ENCODE measurements at regions not wholly inside any gene's neighbourhood (a gene's known extent, or its start where the extent isn't known, plus 50 kb on each side); places are given as distances from the start of the nearest gene placed in this dataset.
"Not testable (repeated sequence)": the region's sequence is repeated elsewhere in the genome, so short reads cannot be mapped to it uniquely, and the experiment has no call there.

DNA sequence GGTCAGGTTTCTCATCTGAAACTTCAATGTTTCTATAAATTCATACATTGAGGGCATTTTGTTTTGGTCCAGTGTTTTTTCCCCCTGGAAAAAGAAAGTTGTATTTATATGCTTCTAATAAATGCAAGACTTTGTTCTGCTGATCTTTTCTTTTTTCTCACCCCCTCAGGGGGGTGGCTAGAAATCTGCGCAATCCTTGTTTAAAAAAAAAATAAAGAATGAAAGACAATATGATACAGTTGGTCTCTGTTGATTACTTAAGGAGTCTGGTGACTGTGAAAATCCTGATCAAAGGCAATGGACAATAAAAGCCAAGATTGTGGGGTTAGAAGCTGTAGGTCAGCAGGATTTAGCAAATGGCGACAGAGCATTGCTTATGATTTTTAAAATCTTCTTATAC is 180.5 kb downstream of the KIT start:
- Histone ChIP-seq H3K36me3 (no peaks in the 10 kb centered on the region), H3K4me1 (ENCODE audit: low read depth) (no peaks in the 10 kb centered on the region), H3K4me3 (no peak overlapping the region), H3K27ac (no peak overlapping the region), H3K27me3 (no peaks in the 10 kb centered on the region), H3K9me3 (ENCODE audit: low read depth) (no peaks in the 10 kb centered on the region)
- no peak for DNase-seq (ENCODE audit: low read depth in 1 of 2, low spot score in 1 of 2)
- TF ChIP-seq, protein P1, sequence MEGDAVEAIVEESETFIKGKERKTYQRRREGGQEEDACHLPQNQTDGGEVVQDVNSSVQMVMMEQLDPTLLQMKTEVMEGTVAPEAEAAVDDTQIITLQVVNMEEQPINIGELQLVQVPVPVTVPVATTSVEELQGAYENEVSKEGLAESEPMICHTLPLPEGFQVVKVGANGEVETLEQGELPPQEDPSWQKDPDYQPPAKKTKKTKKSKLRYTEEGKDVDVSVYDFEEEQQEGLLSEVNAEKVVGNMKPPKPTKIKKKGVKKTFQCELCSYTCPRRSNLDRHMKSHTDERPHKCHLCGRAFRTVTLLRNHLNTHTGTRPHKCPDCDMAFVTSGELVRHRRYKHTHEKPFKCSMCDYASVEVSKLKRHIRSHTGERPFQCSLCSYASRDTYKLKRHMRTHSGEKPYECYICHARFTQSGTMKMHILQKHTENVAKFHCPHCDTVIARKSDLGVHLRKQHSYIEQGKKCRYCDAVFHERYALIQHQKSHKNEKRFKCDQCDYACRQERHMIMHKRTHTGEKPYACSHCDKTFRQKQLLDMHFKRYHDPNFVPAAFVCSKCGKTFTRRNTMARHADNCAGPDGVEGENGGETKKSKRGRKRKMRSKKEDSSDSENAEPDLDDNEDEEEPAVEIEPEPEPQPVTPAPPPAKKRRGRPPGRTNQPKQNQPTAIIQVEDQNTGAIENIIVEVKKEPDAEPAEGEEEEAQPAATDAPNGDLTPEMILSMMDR (IDR thresholded peaks at IDR 0.05; ENCODE audit: low read depth, low read length) = no peak

DNA sequence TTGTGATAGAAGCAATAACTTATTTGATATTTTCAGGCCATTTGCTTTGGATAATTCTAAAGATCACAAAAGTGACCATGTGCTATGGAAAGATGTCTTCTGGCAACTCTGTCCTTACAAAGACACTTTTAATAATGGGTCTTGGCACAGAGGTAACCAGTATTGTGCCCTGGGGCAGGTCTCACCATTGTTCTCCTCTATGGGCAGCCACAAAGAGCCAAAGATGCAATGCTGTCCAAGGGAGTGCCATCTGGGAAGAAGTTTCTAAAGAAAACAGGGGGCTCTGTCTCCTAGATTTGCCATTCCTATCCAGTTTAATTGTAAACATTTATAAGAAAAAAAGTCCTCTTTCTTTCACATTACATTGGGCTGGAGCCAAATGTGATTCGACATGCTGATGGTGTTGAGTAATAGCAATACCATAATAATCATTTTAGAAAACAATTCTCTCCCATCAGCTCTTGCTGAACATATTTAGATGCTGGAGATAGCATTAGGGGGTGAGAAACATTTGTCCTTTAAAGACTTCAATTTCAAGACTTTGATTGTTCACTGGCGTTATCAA is 179.9 kb downstream of the KIT start:
- Histone ChIP-seq H3K27me3 (no peaks in the 10 kb centered on the region), H3K36me3 (no peaks in the 10 kb centered on the region), H3K9me3 (ENCODE audit: low read depth) (no peaks in the 10 kb centered on the region), H3K4me3 (no peak overlapping the region), H3K4me1 (ENCODE audit: low read depth) (no peaks in the 10 kb centered on the region), H3K27ac (no peak overlapping the region)
- no peak for DNase-seq (ENCODE audit: low read depth in 1 of 2, low spot score in 1 of 2)
- TF ChIP-seq, protein P1 (IDR thresholded peaks at IDR 0.05; ENCODE audit: low read depth, low read length) = no peak

DNA sequence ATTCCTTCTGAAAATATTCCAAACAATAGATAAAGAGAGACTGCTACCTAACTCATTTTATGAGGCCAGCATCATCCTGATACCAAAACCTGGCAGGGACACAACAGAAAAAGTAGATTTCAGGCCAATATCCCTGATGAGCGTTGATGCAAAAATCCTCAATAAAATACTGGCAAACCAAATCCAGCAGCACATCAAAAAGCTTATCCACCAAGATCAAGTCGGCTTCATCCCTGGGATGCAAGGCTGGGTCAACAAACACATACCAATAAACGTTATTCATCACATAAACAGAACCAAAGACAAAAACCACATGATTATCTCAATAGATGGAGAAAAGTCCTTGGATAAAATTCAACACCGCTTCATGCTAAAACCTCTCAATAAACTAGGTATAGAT is 170.6 kb downstream of the KIT start:
- H3K4me1 ChIP-seq (ENCODE audit: low read depth); H3K27me3 ChIP-seq; DNase-seq (ENCODE audit: low read depth in 1 of 2, low spot score in 1 of 2); H3K9me3 ChIP-seq (ENCODE audit: low read depth); H3K36me3 ChIP-seq; H3K4me3 ChIP-seq; H3K27ac ChIP-seq: not testable (repeated sequence)

DNA sequence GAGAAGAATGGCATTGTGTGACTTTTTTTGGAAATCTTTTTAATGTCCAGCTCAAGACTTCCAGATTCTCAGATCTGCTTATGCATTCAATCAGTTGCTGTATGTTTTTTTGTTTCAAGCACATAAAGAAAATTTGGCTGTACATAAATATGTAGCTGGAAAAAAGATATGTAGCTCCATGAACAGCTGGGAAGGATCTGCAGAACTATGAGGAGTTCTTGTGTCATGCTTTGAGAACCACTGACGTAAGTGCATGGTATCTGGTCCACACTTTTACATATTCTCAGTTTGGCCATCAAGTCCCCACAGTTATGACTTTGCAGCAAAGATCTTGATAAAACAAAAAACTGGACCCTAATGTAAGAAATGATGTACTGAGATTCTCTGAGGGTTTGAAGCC is 165.9 kb downstream of the KIT start:
- Histone ChIP-seq H3K27ac (no peak overlapping the region), H3K4me3 (no peak overlapping the region), H3K9me3 (ENCODE audit: low read depth) (no peaks in the 10 kb centered on the region), H3K4me1 (ENCODE audit: low read depth) (no peaks in the 10 kb centered on the region), H3K36me3 (no peaks in the 10 kb centered on the region), H3K27me3 (no peaks in the 10 kb centered on the region)
- TF ChIP-seq, protein P1 (IDR thresholded peaks at IDR 0.05; ENCODE audit: low read depth, low read length) = no peak
- peak in 1 of 2 donors; percentile 3 for DNase-seq (ENCODE audit: low read depth in 1 of 2, low spot score in 1 of 2)

DNA sequence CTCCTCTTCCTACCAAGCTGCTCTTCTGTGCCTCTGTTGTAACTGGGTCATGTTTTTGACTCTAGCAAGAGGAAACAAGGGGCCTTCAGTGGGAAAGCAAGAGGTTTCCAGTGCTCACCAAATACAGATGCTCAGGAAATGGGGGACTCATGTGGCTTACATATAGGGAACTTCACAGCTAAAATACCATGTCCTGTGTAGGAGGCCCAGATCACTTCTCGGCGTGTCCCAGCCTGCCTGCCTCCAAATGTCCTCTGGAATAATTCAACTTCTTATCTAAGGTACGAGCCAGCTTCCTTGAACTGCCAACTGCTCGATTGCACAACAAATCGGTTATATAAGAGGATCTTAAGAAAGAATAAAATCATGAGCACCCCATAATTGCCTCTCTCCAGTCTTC is 161.3 kb downstream of the KIT start:
- TF ChIP-seq, protein P1 (IDR thresholded peaks at IDR 0.05; ENCODE audit: low read depth, low read length) = no peak

DNA sequence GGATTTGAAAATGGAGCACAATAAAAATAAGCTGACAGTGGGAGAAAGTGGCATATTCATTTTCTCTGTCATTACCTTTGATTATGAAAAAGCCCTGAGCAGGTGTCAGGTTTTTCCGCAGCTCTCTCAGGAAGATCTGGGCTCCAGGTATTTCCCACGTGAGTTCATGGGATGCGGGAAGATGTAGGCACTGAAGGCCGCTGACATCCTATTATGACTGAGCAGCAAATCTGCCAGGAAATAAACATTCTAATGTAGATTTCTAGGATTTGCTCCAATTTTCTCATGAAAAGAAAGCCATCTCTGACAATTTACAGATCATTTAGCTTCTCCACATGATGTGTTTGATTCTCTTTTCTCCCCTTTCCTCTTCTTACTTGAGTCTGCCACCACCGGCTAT is 160.7 kb downstream of the KIT start:
- Histone ChIP-seq H3K4me3 (no peak overlapping the region), H3K36me3 (no peaks in the 10 kb centered on the region), H3K27me3 (no peaks in the 10 kb centered on the region), H3K4me1 (ENCODE audit: low read depth) (no peaks in the 10 kb centered on the region), H3K27ac (no peak overlapping the region), H3K9me3 (ENCODE audit: low read depth) (no peaks in the 10 kb centered on the region)
- DNase-seq (ENCODE audit: low read depth in 1 of 2, low spot score in 1 of 2) = no peak
- TF ChIP-seq, protein P1 (IDR thresholded peaks at IDR 0.05; ENCODE audit: low read depth, low read length) = no peak

More for the DNA sequence above, 161.3 kb downstream of the KIT start:
- Histone ChIP-seq H3K4me3 (no peak overlapping the region), H3K9me3 (ENCODE audit: low read depth) (no peaks in the 10 kb centered on the region), H3K36me3 (no peaks in the 10 kb centered on the region), H3K4me1 (ENCODE audit: low read depth) (no peaks in the 10 kb centered on the region), H3K27me3 (no peaks in the 10 kb centered on the region), H3K27ac (no peak overlapping the region)
- no peak for DNase-seq (ENCODE audit: low read depth in 1 of 2, low spot score in 1 of 2)

All from cardiac muscle cell (in vitro differentiated cells and primary cell).